Endothelial cell of umbilical vein (primary cell): ENCODE measurements at regions not wholly inside any gene's neighbourhood (a gene's known extent, or its start where the extent isn't known, plus 50 kb on each side); places are given as distances from the start of the nearest gene placed in this dataset.

Source experiments
- BruUV-seq: library from RNA; stranded (reverse); fragments of 400-500 nt; replicated peaks from 2 replicates; lab custom pipeline; 2021; lab: Mats Ljungman, UMichigan
- CTCF ChIA-PET: fragments of 300-600, 350-600 bp; sonication (Branson Sonifier 250); formaldehyde crosslinking; loops from one replicate; lab custom pipeline; 2021; ENCODE audit warnings: antibody characterized with exemption, inconsistent platforms; lab: Charles Lee
- POLR2A ChIA-PET: fragments of 300-600, 350-600 bp; sonication (Branson Sonifier 250); formaldehyde crosslinking; loops from one replicate; lab custom pipeline; 2021; ENCODE audit warnings: antibody characterized with exemption, inconsistent platforms; lab: Charles Lee
- DNase-seq: peaks from one replicate; pipeline ENCODE4 v3.0.0-alpha.2; 2011; ENCODE audit warnings: low read depth, low spot score
- FAIRE-seq: peaks from 2 replicates; lab custom pipeline; 2011; peaks lifted over from hg19 to GRCh38; lab: Jason Lieb, UNC
- H2AFZ ChIP-seq: 2 replicates; pipeline ENCODE4 v1.6.0; 2012; ENCODE audit warnings: low read depth, low read length, control low read depth, inconsistent platforms
- H3K27ac ChIP-seq: 2 replicates; pipeline ENCODE4 v1.5.1; 2011; ENCODE audit warnings: low read depth, mild to moderate bottlenecking, control low read depth, low read length, moderate library complexity; ENCODE audit not compliant: insufficient read depth
- H3K27me3 ChIP-seq, 2 experiments: 2 replicates each; pipeline versions ENCODE4 v1.6.0 to v1.6.1; 2011; ENCODE audit warnings: low read length in 2 of 2, mixed read lengths in 1 of 2; ENCODE audit not compliant: control insufficient read depth in 2 of 2, insufficient read depth in 2 of 2
- H3K36me3 ChIP-seq, 2 experiments: 2 replicates in 1 of 2; 3 replicates in 1 of 2; pipeline ENCODE4 v1.5.1; 2011; ENCODE audit warnings: low read length in 2 of 2, mild to moderate bottlenecking in 1 of 2, moderate library complexity in 1 of 2; ENCODE audit not compliant: control insufficient read depth in 2 of 2, insufficient read depth in 2 of 2; ENCODE audit errors: extremely low read depth in 1 of 2
- H3K4me1 ChIP-seq: 3 replicates; pipeline ENCODE4 v1.5.1; 2011; ENCODE audit warnings: mild to moderate bottlenecking, low read length; ENCODE audit not compliant: control insufficient read depth, insufficient read depth; ENCODE audit errors: extremely low read depth
- H3K4me2 ChIP-seq: 2 replicates; pipeline ENCODE4 v1.6.1; 2011; ENCODE audit warnings: low read length, control low read depth, mixed read lengths; ENCODE audit not compliant: insufficient read depth
- H3K4me3 ChIP-seq, 3 experiments: fragments of 200-600 bp in 1 of 3; sonication (generic), shearing (Covaris generic) in 1 of 3; replicated peaks in 1 of 3; 2 replicates each; pipeline ENCODE4 v1.5.1; 2011 to 2016; ENCODE audit warnings: control low read depth in 3 of 3, low read length in 3 of 3, mild to moderate bottlenecking in 2 of 3, inconsistent platforms in 1 of 3, low read depth in 1 of 3, moderate library complexity in 1 of 3; ENCODE audit not compliant: insufficient read depth in 1 of 3
- H3K79me2 ChIP-seq: 2 replicates; pipeline ENCODE4 v1.6.0; 2012; ENCODE audit warnings: low read length, inconsistent platforms; ENCODE audit not compliant: control insufficient read depth, insufficient read depth
- H3K9ac ChIP-seq: replicated peaks from 2 replicates; pipeline ENCODE3; 2011; ENCODE audit warnings: low read length, control low read depth; ENCODE audit not compliant: insufficient read depth; ENCODE audit errors: extremely low read depth
- H3K9me1 ChIP-seq: replicated peaks from 3 replicates; pipeline ENCODE4 v1.6.0; 2011; ENCODE audit warnings: mild to moderate bottlenecking, low read length; ENCODE audit not compliant: control insufficient read depth, insufficient read depth; ENCODE audit errors: extremely low read depth
- H3K9me3 ChIP-seq: replicated peaks from 2 replicates; pipeline ENCODE4 v1.5.1; 2012; ENCODE audit warnings: low read length, inconsistent platforms; ENCODE audit not compliant: control insufficient read depth, insufficient read depth
- H4K20me1 ChIP-seq: replicated peaks from 2 replicates; pipeline ENCODE3; 2011; ENCODE audit warnings: mild to moderate bottlenecking, low read length; ENCODE audit not compliant: control insufficient read depth, insufficient read depth; ENCODE audit errors: extremely low read depth
- EZH2 ChIP-seq: IDR thresholded peaks from 2 replicates; pipeline ENCODE4 v1.6.1; 2012; ENCODE audit warnings: borderline replicate concordance, low read depth, mild to moderate bottlenecking, moderate library complexity, low read length, inconsistent platforms; ENCODE audit not compliant: severe bottlenecking
- FOS ChIP-seq: IDR thresholded peaks from 2 replicates; pipeline ENCODE4 v1.6.1; 2011; ENCODE audit warnings: mild to moderate bottlenecking, low read length, moderate library complexity, borderline replicate concordance; ENCODE audit not compliant: insufficient read depth
- GATA2 ChIP-seq: IDR thresholded peaks from 2 replicates; pipeline ENCODE4 v1.7.0; 2011; ENCODE audit warnings: low read depth, mild to moderate bottlenecking, moderate library complexity, mixed read lengths, low read length; ENCODE audit not compliant: insufficient read length, insufficient read depth
- JUN ChIP-seq: IDR thresholded peaks from 2 replicates; pipeline ENCODE4 v1.6.1; 2011; ENCODE audit warnings: borderline replicate concordance, low read depth; ENCODE audit not compliant: insufficient read length, insufficient read depth
- MYC ChIP-seq: IDR thresholded peaks from one replicate; pipeline ENCODE4 v1.6.1; 2011; ENCODE audit warnings: mild to moderate bottlenecking, low read depth, low read length
- POLR2A ChIP-seq: IDR thresholded peaks from 2 replicates; pipeline ENCODE4 v1.6.1; 2012; ENCODE audit warnings: low read depth, mild to moderate bottlenecking, control low read depth, low read length
- POLR2AphosphoS5 ChIP-seq: IDR thresholded peaks from 2 replicates; pipeline ENCODE4 v1.6.1; 2012; ENCODE audit warnings: low read depth, mild to moderate bottlenecking, control low read depth, low read length, moderate library complexity; ENCODE audit not compliant: insufficient read depth
- dilution Hi-C: fragments of 300-500 bp; cut with MboI; formaldehyde crosslinking; loops from one replicate; pipeline ENCODE4 v1.15.0; 2019; ENCODE audit warnings: low sequenced_read_pairs; ENCODE audit not compliant: extremely low pct_ligation_motif_present
- intact Hi-C: fragments of 100-400 bp; cut with micrococcal nuclease; formaldehyde crosslinking; loops from one replicate; pipeline ENCODE4 v1.10.0; 2022
- TF ChIP-seq, protein P1 (sequence below), 2 donors: IDR thresholded peaks; 1 replicate in 1 of 2; 2 replicates in 1 of 2; pipeline ENCODE4 v1.5.1; 2011; ENCODE audit warnings: low read length in 2 of 2, mild to moderate bottlenecking in 2 of 2, moderate library complexity in 2 of 2, control low read depth in 1 of 2, inconsistent platforms in 1 of 2, low read depth in 1 of 2; ENCODE audit not compliant: insufficient read depth in 1 of 2; ENCODE audit errors: extremely low read depth in 1 of 2
- TF ChIP-seq, protein P2 (sequence below): IDR thresholded peaks from 2 replicates; pipeline ENCODE4 v1.6.1; 2011; ENCODE audit not compliant: insufficient read depth, insufficient read length

DNA sequence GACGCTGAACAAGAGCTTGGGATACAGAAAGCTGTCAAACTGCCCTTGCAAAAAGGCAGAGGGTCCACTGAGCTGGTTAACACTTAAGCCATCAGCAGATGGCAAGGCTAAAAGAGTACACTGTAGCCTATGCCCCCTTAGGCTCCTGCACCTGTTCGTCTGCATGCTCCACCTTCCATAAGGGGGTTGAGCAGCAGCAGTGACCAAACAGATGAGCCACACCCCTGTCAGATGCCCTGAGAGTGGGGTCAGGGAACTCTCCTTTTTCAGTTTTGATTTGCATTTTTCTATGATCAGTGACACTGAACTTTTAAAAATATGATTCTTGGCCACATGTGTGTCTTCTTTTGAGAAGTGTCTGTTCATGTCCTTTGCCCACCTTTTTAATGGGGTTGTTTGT is 402.5 kb upstream of the FAM98A start:
- BruUV-seq: no TSS peak
- H3K9me1 ChIP-seq: no peaks in the 10 kb centered on the region
- H3K4me3 ChIP-seq: no peak overlapping the region
- no peaks in the 10 kb centered on the region for H3K79me2 ChIP-seq
- H3K27me3 ChIP-seq: no peaks in the 10 kb centered on the region
- dilution Hi-C loops: no loop called here
- FAIRE-seq (no peak), DNase-seq (no peak)
- no peaks in the 10 kb centered on the region for H3K36me3 ChIP-seq
- H2AFZ ChIP-seq: no peak overlapping the region
- no peak overlapping the region for H3K27ac ChIP-seq
- intact Hi-C loops: no loop called here
- H3K9me3 ChIP-seq: no peaks in the 10 kb centered on the region
- no peak overlapping the region for H3K4me2 ChIP-seq
- no peaks in the 10 kb centered on the region for H3K4me1 ChIP-seq
- POLR2A ChIA-PET: no interaction called here
- no peak for TF ChIP-seq JUN
- TF ChIP-seq, protein P1, sequence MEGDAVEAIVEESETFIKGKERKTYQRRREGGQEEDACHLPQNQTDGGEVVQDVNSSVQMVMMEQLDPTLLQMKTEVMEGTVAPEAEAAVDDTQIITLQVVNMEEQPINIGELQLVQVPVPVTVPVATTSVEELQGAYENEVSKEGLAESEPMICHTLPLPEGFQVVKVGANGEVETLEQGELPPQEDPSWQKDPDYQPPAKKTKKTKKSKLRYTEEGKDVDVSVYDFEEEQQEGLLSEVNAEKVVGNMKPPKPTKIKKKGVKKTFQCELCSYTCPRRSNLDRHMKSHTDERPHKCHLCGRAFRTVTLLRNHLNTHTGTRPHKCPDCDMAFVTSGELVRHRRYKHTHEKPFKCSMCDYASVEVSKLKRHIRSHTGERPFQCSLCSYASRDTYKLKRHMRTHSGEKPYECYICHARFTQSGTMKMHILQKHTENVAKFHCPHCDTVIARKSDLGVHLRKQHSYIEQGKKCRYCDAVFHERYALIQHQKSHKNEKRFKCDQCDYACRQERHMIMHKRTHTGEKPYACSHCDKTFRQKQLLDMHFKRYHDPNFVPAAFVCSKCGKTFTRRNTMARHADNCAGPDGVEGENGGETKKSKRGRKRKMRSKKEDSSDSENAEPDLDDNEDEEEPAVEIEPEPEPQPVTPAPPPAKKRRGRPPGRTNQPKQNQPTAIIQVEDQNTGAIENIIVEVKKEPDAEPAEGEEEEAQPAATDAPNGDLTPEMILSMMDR (IDR thresholded peaks at IDR 0.05; ENCODE audit: extremely low read depth in 1 of 2, insufficient read depth in 1 of 2, low read depth in 1 of 2, low read length in 2 of 2): no peak
- TF ChIP-seq, protein P2, sequence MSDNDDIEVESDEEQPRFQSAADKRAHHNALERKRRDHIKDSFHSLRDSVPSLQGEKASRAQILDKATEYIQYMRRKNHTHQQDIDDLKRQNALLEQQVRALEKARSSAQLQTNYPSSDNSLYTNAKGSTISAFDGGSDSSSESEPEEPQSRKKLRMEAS: no peak
- H4K20me1 ChIP-seq: no peaks in the 10 kb centered on the region
- CTCF ChIA-PET: no interaction called here
- no peak overlapping the region for H3K9ac ChIP-seq

DNA sequence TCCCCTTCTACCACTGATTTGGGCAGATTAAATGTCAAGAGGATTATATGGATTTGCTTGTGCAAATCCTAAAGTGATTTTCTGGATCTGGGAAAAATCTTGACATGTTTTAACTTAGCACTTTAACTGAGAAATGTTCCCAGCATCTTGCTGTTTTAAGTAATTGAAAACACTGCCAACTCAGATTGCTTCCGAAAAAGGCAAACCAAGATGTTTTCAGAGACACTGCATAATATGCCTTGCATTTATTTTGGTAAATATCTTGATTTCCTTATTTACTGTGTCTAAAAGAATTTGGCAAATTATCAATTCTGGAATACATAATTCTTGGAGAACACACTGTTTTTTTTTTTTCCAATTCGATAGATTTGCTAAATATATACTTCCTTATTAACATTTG is 385.0 kb upstream of the FAM98A start:
- Histone ChIP-seq H4K20me1 (no peaks in the 10 kb centered on the region), H3K4me3 (no peak overlapping the region), H3K4me1 (no peaks in the 10 kb centered on the region), H3K9me3 (no peaks in the 10 kb centered on the region), H3K9ac (no peak overlapping the region), H3K27me3 (no peaks in the 10 kb centered on the region), H3K79me2 (no peaks in the 10 kb centered on the region), H3K4me2 (no peak overlapping the region), H3K36me3 (no peaks in the 10 kb centered on the region), H2AFZ (no peak overlapping the region), H3K9me1 (no peaks in the 10 kb centered on the region), H3K27ac (no peak overlapping the region)
- FAIRE-seq: no peak
- POLR2A ChIA-PET: no interaction called here
- DNase-seq: no peak
- CTCF ChIA-PET: no interaction called here
- dilution Hi-C loops: no loop called here
- BruUV-seq: no TSS peak
- intact Hi-C loops: no loop called here
- TF ChIP-seq FOS (no peak), GATA2 (no peak), EZH2 (no peak), POLR2A (no peak), POLR2AphosphoS5 (no peak), JUN (no peak), MYC (no peak)
- TF ChIP-seq, protein P2: no peak
- TF ChIP-seq, protein P1 (IDR thresholded peaks at IDR 0.05; ENCODE audit: extremely low read depth in 1 of 2, insufficient read depth in 1 of 2, low read depth in 1 of 2, low read length in 2 of 2): no peak
